Neutrophil (primary cell): ENCODE measurements at regions not wholly inside any gene's neighbourhood (a gene's known extent, or its start where the extent isn't known, plus 50 kb on each side); places are given as distances from the start of the nearest gene placed in this dataset.

Source experiments
- H3K27ac ChIP-seq: fragments of 200-600 bp; sonication (generic); 2 replicates; pipeline ENCODE4 v1.5.1; 2016; ENCODE audit warnings: mild to moderate bottlenecking, moderate library complexity
- H3K27me3 ChIP-seq: fragments of 200-600 bp; sonication (generic); 2 replicates; pipeline ENCODE4 v1.6.0; 2016; ENCODE audit warnings: mild to moderate bottlenecking
- H3K36me3 ChIP-seq: fragments of 200-600 bp; sonication (generic); 2 replicates; pipeline ENCODE4 v1.5.1; 2017
- H3K4me1 ChIP-seq, 2 experiments: fragments of 200-600 bp in 1 of 2; sonication (generic) in 1 of 2; 1 replicate in 1 of 2; 2 replicates in 1 of 2; pipeline versions ENCODE4 v1.5.1 to v1.6.1; 2013 to 2016; ENCODE audit warnings: low read depth in 1 of 2, low read length in 1 of 2, mild to moderate bottlenecking in 1 of 2, moderate library complexity in 1 of 2; ENCODE audit not compliant: control insufficient read depth in 1 of 2, insufficient read depth in 1 of 2
- H3K4me3 ChIP-seq, 2 experiments: fragments of 200-600 bp in 1 of 2; sonication (generic) in 1 of 2; 1 replicate in 1 of 2; 2 replicates in 1 of 2; pipeline ENCODE4 v1.5.1; 2013 to 2016; ENCODE audit warnings: low read depth in 1 of 2, low read length in 1 of 2, mild to moderate bottlenecking in 1 of 2, moderate library complexity in 1 of 2
- H3K9me3 ChIP-seq: fragments of 200-600 bp; sonication (generic); 2 replicates; pipeline ENCODE4 v1.5.1; 2016
- CTCF ChIP-seq: fragments of 200-600 bp; sonication (generic); IDR thresholded peaks from 2 replicates; pipeline ENCODE4 v1.5.1; 2016; ENCODE audit warnings: antibody characterized with exemption

DNA sequence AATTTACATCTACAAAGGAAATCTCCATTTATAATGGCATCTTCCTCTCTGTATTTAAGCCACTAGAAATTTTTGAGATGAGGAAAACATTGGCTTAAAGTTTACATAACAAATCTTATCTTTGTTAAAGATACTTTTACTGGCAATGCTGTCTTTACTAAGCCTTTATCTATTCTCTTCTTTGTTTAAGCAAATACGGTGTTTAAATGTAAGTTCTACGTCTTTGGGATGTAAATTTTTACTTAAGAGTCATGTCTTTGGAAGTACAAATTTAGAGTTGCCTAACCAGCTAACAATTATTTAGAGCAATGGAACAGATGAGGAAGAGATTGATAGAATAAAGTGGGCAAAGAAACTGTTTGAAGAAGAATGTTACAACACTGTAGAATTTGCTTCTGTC is 1024.0 kb upstream of the PCDH10 start:
- no peaks in the 10 kb centered on the region for H3K36me3 ChIP-seq
- no peak overlapping the region for H3K27ac ChIP-seq
- no peaks in the 10 kb centered on the region for H3K4me1 ChIP-seq
- no peak for TF ChIP-seq CTCF
- no peaks in the 10 kb centered on the region for H3K27me3 ChIP-seq
- H3K9me3 ChIP-seq = no peaks in the 10 kb centered on the region
- H3K4me3 ChIP-seq = no peak overlapping the region

- H3K27ac ChIP-seq = no peak overlapping the region
- H3K36me3 ChIP-seq = no peaks in the 10 kb centered on the region
- no peaks in the 10 kb centered on the region for H3K4me1 ChIP-seq
- H3K9me3 ChIP-seq = no peaks in the 10 kb centered on the region
- TF ChIP-seq CTCF = no peak
- H3K27me3 ChIP-seq = no peaks in the 10 kb centered on the region
- H3K4me3 ChIP-seq = no peak overlapping the region
Observed at GRCh38 chr4:132132433-132132832, 1016.7 kb upstream of the PCDH10 start.

DNA sequence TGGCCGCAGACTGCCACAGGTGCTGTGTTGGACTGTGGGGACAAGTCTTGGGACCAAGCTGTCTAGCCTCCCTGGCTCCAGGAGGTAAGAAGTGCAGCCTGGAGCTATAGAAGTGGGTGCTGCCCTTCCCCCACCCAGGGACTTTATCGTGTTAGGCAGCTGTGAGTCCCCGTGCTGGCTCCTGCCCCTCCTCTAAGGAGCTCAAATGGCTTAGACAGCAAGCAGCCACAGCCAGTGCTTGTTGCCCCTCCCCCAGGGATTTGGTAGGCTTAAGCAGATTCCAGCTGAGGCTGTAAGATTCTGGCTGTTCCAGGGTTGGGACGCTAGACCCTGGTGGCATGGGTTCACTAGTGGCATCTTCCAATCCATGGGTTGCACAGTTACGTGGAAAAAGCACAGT is 979.4 kb upstream of the PCDH10 start:
- Histone ChIP-seq H3K27me3 (no peaks in the 10 kb centered on the region), H3K36me3 (no peaks in the 10 kb centered on the region), H3K9me3 (no peaks in the 10 kb centered on the region), H3K27ac (no peak overlapping the region), H3K4me1 (no peaks in the 10 kb centered on the region), H3K4me3 (no peak overlapping the region)
- no peak for TF ChIP-seq CTCF

- Histone ChIP-seq H3K4me1 (no peaks in the 10 kb centered on the region), H3K27me3 (no peaks in the 10 kb centered on the region), H3K36me3 (no peaks in the 10 kb centered on the region), H3K9me3 (no peaks in the 10 kb centered on the region), H3K4me3 (no peak overlapping the region), H3K27ac (no peak overlapping the region)
- TF ChIP-seq CTCF = no peak
Observed at GRCh38 chr4:132180020-132180427, 969.1 kb upstream of the PCDH10 start.

GRCh38 chr4:132195176-132195575 is 953.9 kb upstream of the PCDH10 start:
- no peaks in the 10 kb centered on the region for H3K9me3 ChIP-seq
- no peak overlapping the region for H3K27ac ChIP-seq
- TF ChIP-seq CTCF = no peak
- H3K36me3 ChIP-seq = no peaks in the 10 kb centered on the region
- H3K4me1 ChIP-seq = no peaks in the 10 kb centered on the region
- no peak overlapping the region for H3K4me3 ChIP-seq
- no peaks in the 10 kb centered on the region for H3K27me3 ChIP-seq

DNA sequence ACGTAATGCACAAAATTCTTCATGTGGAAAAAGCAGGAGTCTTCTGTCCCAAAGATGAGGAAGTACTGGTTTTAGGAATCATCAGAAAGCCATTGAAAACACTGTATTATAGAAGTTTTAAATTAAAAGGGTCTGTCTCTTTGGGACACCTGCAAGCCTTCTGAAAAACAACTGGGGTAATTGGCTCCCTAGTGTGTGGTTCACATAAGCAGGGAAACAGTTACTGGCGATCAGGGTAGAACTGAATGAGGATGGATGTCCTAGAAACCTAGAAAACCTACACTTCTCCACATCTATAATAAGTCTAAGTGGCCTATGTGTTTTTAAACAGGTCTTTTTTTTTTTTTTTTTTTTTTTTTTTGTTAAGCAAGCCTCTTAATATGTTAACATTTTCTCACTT is 945.5 kb upstream of the PCDH10 start:
- no peak overlapping the region for H3K27ac ChIP-seq
- TF ChIP-seq CTCF = no peak
- H3K36me3 ChIP-seq = no peaks in the 10 kb centered on the region
- no peaks in the 10 kb centered on the region for H3K9me3 ChIP-seq
- H3K4me1 ChIP-seq = no peaks in the 10 kb centered on the region
- no peaks in the 10 kb centered on the region for H3K27me3 ChIP-seq
- no peak overlapping the region for H3K4me3 ChIP-seq
